ENCODE measurements at regions not wholly inside any gene's neighbourhood (a gene's known extent, or its start where the extent isn't known, plus 50 kb on each side); places are given as distances from the start of the nearest gene placed in this dataset.

- Histone ChIP-seq H3K27ac (ENCODE audit: low read depth, low read length) (no peak overlapping the region), H3K9me3 (ENCODE audit: control insufficient read depth in 1 of 2, low read length in 2 of 2) (no peaks in the 10 kb centered on the region), H3K36me3 (ENCODE audit: insufficient read depth, low read length) (no peaks in the 10 kb centered on the region), H3K27me3 (ENCODE audit: insufficient read depth, low read length) (no peaks in the 10 kb centered on the region), H3K4me3 (ENCODE audit: low read length in 2 of 2) (no peak overlapping the region), H3K4me1 (ENCODE audit: insufficient read depth, low read length) (peaks cover 16% of the 10 kb centered on the region)
- no peak for DNase-seq
- Mint-ChIP-seq H3K27ac (peak overlapping the region in 5 of 7 donors; percentile 0 to 49 (median 8)), H3K9me3 (peaks cover 0 to 1% (median 0%) of the 10 kb centered on the region in 8 donors), H3K36me3 (no peaks in the 10 kb centered on the region), H3K4me1 (peaks cover 20 to 31% (median 25%) of the 10 kb centered on the region in 4 donors), H3K27me3 (no peaks in the 10 kb centered on the region), H3K4me3 (peak overlapping the region in 4 of 8 donors; percentile 3 to 14 (median 8))
- POLR2A ChIA-PET (ENCODE audit: partially characterized antibody) = interaction anchor here (0.8 to 2.0 kb wide), 3 partner anchors 10 to 19 kb away, joined by 3 to 8 read pairs (median 6); no protein-coding TSS in a partner anchor
- CTCF ChIA-PET (ENCODE audit: partially characterized antibody) = no interaction called here
- intact Hi-C loops (cut with micrococcal nuclease) = loop anchor here (2.0 kb wide), 1 partner anchor 19 kb away; no protein-coding TSS in a partner anchor
Observed at GRCh38 chr1:91575909-91576519, 75.4 kb downstream of the CDC7 start.

GRCh38 chr1:91578320-91579109 lies 77.9 kb downstream of the CDC7 start:
- H3K9me3 Mint-ChIP-seq = peaks cover 0 to 1% (median 0%) of the 10 kb centered on the region in 8 donors
- H3K27ac ChIP-seq (ENCODE audit: low read depth, low read length) = no peak overlapping the region
- CTCF ChIA-PET (ENCODE audit: partially characterized antibody) = interaction anchor here (1.2 kb wide), 1 partner anchor 17 kb away, joined by 3 read pairs; no protein-coding TSS in a partner anchor

GRCh38 chr1:91579658-91580228 lies 79.1 kb downstream of the CDC7 start:
- H3K4me3 ChIP-seq (ENCODE audit: low read length in 2 of 2) = no peak overlapping the region
- Mint-ChIP-seq H3K4me1 (peaks cover 12 to 20% (median 19%) of the 10 kb centered on the region in 4 donors), H3K36me3 (no peaks in the 10 kb centered on the region), H3K4me3 (no peak overlapping the region), H3K9me3 (peaks cover 0 to 1% (median 0%) of the 10 kb centered on the region in 8 donors), H3K27me3 (no peaks in the 10 kb centered on the region), H3K27ac (no peak overlapping the region)
- H3K9me3 ChIP-seq (ENCODE audit: control insufficient read depth in 1 of 2, low read length in 2 of 2) = no peaks in the 10 kb centered on the region
- ChIA-PET CTCF (ENCODE audit: partially characterized antibody) (interaction anchor here (1.2 kb wide), 1 partner anchor 19 kb away, joined by 3 read pairs; no protein-coding TSS in a partner anchor), POLR2A (ENCODE audit: partially characterized antibody) (interaction anchor here (1.6 kb wide), 1 partner anchor 18 kb away, joined by 6 read pairs; no protein-coding TSS in a partner anchor)
- H3K4me1 ChIP-seq (ENCODE audit: insufficient read depth, low read length) = peaks cover 19% of the 10 kb centered on the region
- DNase-seq = no peak
- no peaks in the 10 kb centered on the region for H3K27me3 ChIP-seq (ENCODE audit: insufficient read depth, low read length)
- intact Hi-C loops (cut with micrococcal nuclease) = no loop called here
- H3K36me3 ChIP-seq (ENCODE audit: insufficient read depth, low read length) = no peaks in the 10 kb centered on the region
- no peak overlapping the region for H3K27ac ChIP-seq (ENCODE audit: low read depth, low read length)

More at GRCh38 chr1:91578320-91579109, 77.9 kb downstream of the CDC7 start:
- Mint-ChIP-seq H3K4me1 (peaks cover 12 to 20% (median 19%) of the 10 kb centered on the region in 4 donors), H3K36me3 (no peaks in the 10 kb centered on the region), H3K27me3 (no peaks in the 10 kb centered on the region), H3K27ac (no peak overlapping the region), H3K4me3 (no peak overlapping the region)
- DNase-seq = no peak
- H3K9me3 ChIP-seq (ENCODE audit: control insufficient read depth in 1 of 2, low read length in 2 of 2) = no peaks in the 10 kb centered on the region
- no peaks in the 10 kb centered on the region for H3K36me3 ChIP-seq (ENCODE audit: insufficient read depth, low read length)
- H3K4me3 ChIP-seq (ENCODE audit: low read length in 2 of 2) = no peak overlapping the region
- intact Hi-C loops (cut with micrococcal nuclease) = no loop called here
- no peaks in the 10 kb centered on the region for H3K27me3 ChIP-seq (ENCODE audit: insufficient read depth, low read length)
- peaks cover 16% of the 10 kb centered on the region for H3K4me1 ChIP-seq (ENCODE audit: insufficient read depth, low read length)
- POLR2A ChIA-PET (ENCODE audit: partially characterized antibody) = interaction anchor here (1.6 kb wide), 1 partner anchor 17 kb away, joined by 6 read pairs; no protein-coding TSS in a partner anchor

- H3K27ac ChIP-seq (ENCODE audit: low read depth, low read length) = no peak overlapping the region
- CTCF ChIA-PET (ENCODE audit: partially characterized antibody) = interaction anchor here (0.8 kb wide), 1 partner anchor 21 kb away, joined by 3 read pairs; no protein-coding TSS in a partner anchor
- no peaks in the 10 kb centered on the region for H3K27me3 ChIP-seq (ENCODE audit: insufficient read depth, low read length)
- no peak for DNase-seq
- peaks cover 6 to 9% (median 8%) of the 10 kb centered on the region in 4 donors for H3K4me1 Mint-ChIP-seq
- H3K36me3 ChIP-seq (ENCODE audit: insufficient read depth, low read length) = no peaks in the 10 kb centered on the region
- no peaks in the 10 kb centered on the region for H3K36me3 Mint-ChIP-seq
- H3K27me3 Mint-ChIP-seq = no peaks in the 10 kb centered on the region
- POLR2A ChIA-PET (ENCODE audit: partially characterized antibody) = no interaction called here
- no peaks in the 10 kb centered on the region for H3K9me3 ChIP-seq (ENCODE audit: control insufficient read depth in 1 of 2, low read length in 2 of 2)
- no peak overlapping the region for H3K27ac Mint-ChIP-seq
- H3K9me3 Mint-ChIP-seq = no peaks in the 10 kb centered on the region
- intact Hi-C loops (cut with micrococcal nuclease) = no loop called here
- no peak overlapping the region for H3K4me3 Mint-ChIP-seq
- no peak overlapping the region for H3K4me3 ChIP-seq (ENCODE audit: low read length in 2 of 2)
- H3K4me1 ChIP-seq (ENCODE audit: insufficient read depth, low read length) = peaks cover 3% of the 10 kb centered on the region
Observed at GRCh38 chr1:91582431-91582921, 81.8 kb downstream of the CDC7 start.

- H3K9me3 Mint-ChIP-seq = no peaks in the 10 kb centered on the region
- CTCF ChIA-PET (ENCODE audit: partially characterized antibody) = interaction anchor here (0.8 kb wide), 1 partner anchor 22 kb away, joined by 3 read pairs; no protein-coding TSS in a partner anchor
Observed at GRCh38 chr1:91583326-91583755, 82.7 kb downstream of the CDC7 start.

GRCh38 chr1:91584309-91584708 lies 83.7 kb downstream of the CDC7 start:
- Histone ChIP-seq H3K27me3 (ENCODE audit: insufficient read depth, low read length) (no peaks in the 10 kb centered on the region), H3K27ac (ENCODE audit: low read depth, low read length) (no peak overlapping the region), H3K4me3 (ENCODE audit: low read length in 2 of 2) (no peak overlapping the region), H3K9me3 (ENCODE audit: control insufficient read depth in 1 of 2, low read length in 2 of 2) (no peaks in the 10 kb centered on the region), H3K4me1 (ENCODE audit: insufficient read depth, low read length) (peaks cover 3% of the 10 kb centered on the region), H3K36me3 (ENCODE audit: insufficient read depth, low read length) (no peaks in the 10 kb centered on the region)
- intact Hi-C loops (cut with micrococcal nuclease) = no loop called here
- Mint-ChIP-seq H3K4me3 (no peak overlapping the region), H3K36me3 (no peaks in the 10 kb centered on the region), H3K27ac (peak overlapping the region in 1 of 7 donors; percentile 8), H3K9me3 (no peaks in the 10 kb centered on the region), H3K4me1 (peaks cover 6 to 11% (median 8%) of the 10 kb centered on the region in 4 donors), H3K27me3 (no peaks in the 10 kb centered on the region)
- DNase-seq = no peak
- ChIA-PET CTCF (ENCODE audit: partially characterized antibody) (no interaction called here), POLR2A (ENCODE audit: partially characterized antibody) (interaction anchor here (0.6 kb wide), 1 partner anchor 56 kb away, joined by 3 read pairs; no protein-coding TSS in a partner anchor)

More at GRCh38 chr1:91583326-91583755, 82.7 kb downstream of the CDC7 start:
- H3K4me3 Mint-ChIP-seq = no peak overlapping the region
- H3K27ac ChIP-seq (ENCODE audit: low read depth, low read length) = no peak overlapping the region
- H3K27ac Mint-ChIP-seq = peak overlapping the region in 1 of 7 donors; percentile 13
- intact Hi-C loops (cut with micrococcal nuclease) = no loop called here
- POLR2A ChIA-PET (ENCODE audit: partially characterized antibody) = no interaction called here
- H3K4me1 Mint-ChIP-seq = peaks cover 6 to 10% (median 8%) of the 10 kb centered on the region in 4 donors
- H3K4me3 ChIP-seq (ENCODE audit: low read length in 2 of 2) = no peak overlapping the region
- H3K36me3 ChIP-seq (ENCODE audit: insufficient read depth, low read length) = no peaks in the 10 kb centered on the region
- H3K36me3 Mint-ChIP-seq = no peaks in the 10 kb centered on the region
- no peaks in the 10 kb centered on the region for H3K9me3 ChIP-seq (ENCODE audit: control insufficient read depth in 1 of 2, low read length in 2 of 2)
- H3K27me3 Mint-ChIP-seq = no peaks in the 10 kb centered on the region
- peaks cover 3% of the 10 kb centered on the region for H3K4me1 ChIP-seq (ENCODE audit: insufficient read depth, low read length)
- no peak for DNase-seq
- H3K27me3 ChIP-seq (ENCODE audit: insufficient read depth, low read length) = no peaks in the 10 kb centered on the region

Measured in CD4-positive, alpha-beta memory T cell (primary cell).